ENCODE measurements at regions not wholly inside any gene's neighbourhood (a gene's known extent, or its start where the extent isn't known, plus 50 kb on each side); places are given as distances from the start of the nearest gene placed in this dataset.

GRCh38 chr2:161004379-161004778, 155.8 kb upstream of the TANK start:
- no peak overlapping the region for H3K27ac Mint-ChIP-seq (ENCODE audit: unreplicated experiment)
- no peaks in the 10 kb centered on the region for H3K36me3 Mint-ChIP-seq (ENCODE audit: low read depth)
- no peaks in the 10 kb centered on the region for H3K27me3 Mint-ChIP-seq (ENCODE audit: low read depth)
- no peaks in the 10 kb centered on the region for H3K9me3 Mint-ChIP-seq (ENCODE audit: low read depth)
- no peak overlapping the region for H3K4me3 Mint-ChIP-seq (ENCODE audit: unreplicated experiment)
- no peaks in the 10 kb centered on the region for H3K4me1 Mint-ChIP-seq (ENCODE audit: low read depth)
- no peak for DNase-seq (ENCODE audit: low spot score)
- peak; percentile 80 for TF ChIP-seq CTCF (IDR thresholded peaks at IDR 0.05)

- no peak for DNase-seq (ENCODE audit: low spot score)
- TF ChIP-seq CTCF (IDR thresholded peaks at IDR 0.05) = no peak
- H3K27me3 Mint-ChIP-seq (ENCODE audit: low read depth) = no peaks in the 10 kb centered on the region
- H3K4me3 Mint-ChIP-seq (ENCODE audit: unreplicated experiment) = no peak overlapping the region
- no peaks in the 10 kb centered on the region for H3K9me3 Mint-ChIP-seq (ENCODE audit: low read depth)
- no peaks in the 10 kb centered on the region for H3K4me1 Mint-ChIP-seq (ENCODE audit: low read depth)
- H3K27ac Mint-ChIP-seq (ENCODE audit: unreplicated experiment) = no peak overlapping the region
- H3K36me3 Mint-ChIP-seq (ENCODE audit: low read depth) = no peaks in the 10 kb centered on the region
Observed at GRCh38 chr2:161005170-161005569, 155.1 kb upstream of the TANK start.

GRCh38 chr2:161008311-161008710, 151.9 kb upstream of the TANK start:
- Mint-ChIP-seq H3K27me3 (ENCODE audit: low read depth) (peaks cover 3% of the 10 kb centered on the region), H3K4me1 (ENCODE audit: low read depth) (no peaks in the 10 kb centered on the region), H3K36me3 (ENCODE audit: low read depth) (peaks cover 2% of the 10 kb centered on the region), H3K27ac (ENCODE audit: unreplicated experiment) (no peak overlapping the region), H3K9me3 (ENCODE audit: low read depth) (no peaks in the 10 kb centered on the region), H3K4me3 (ENCODE audit: unreplicated experiment) (no peak overlapping the region)
- TF ChIP-seq CTCF (IDR thresholded peaks at IDR 0.05) = no peak
- no peak for DNase-seq (ENCODE audit: low spot score)

- Mint-ChIP-seq H3K9me3 (ENCODE audit: low read depth) (peaks cover 14% of the 10 kb centered on the region), H3K4me1 (ENCODE audit: low read depth) (no peaks in the 10 kb centered on the region), H3K27ac (ENCODE audit: unreplicated experiment) (no peak overlapping the region), H3K4me3 (ENCODE audit: unreplicated experiment) (no peak overlapping the region), H3K36me3 (ENCODE audit: low read depth) (peaks cover 11% of the 10 kb centered on the region), H3K27me3 (ENCODE audit: low read depth) (peaks cover 4% of the 10 kb centered on the region)
- TF ChIP-seq CTCF (IDR thresholded peaks at IDR 0.05) = no peak
- no peak for DNase-seq (ENCODE audit: low spot score)
Observed at GRCh38 chr2:161010503-161011015, 149.7 kb upstream of the TANK start.

GRCh38 chr2:161017780-161018470, 142.3 kb upstream of the TANK start:
- Mint-ChIP-seq H3K9me3 (ENCODE audit: low read depth) (peaks cover 22% of the 10 kb centered on the region), H3K27ac (ENCODE audit: unreplicated experiment) (no peak overlapping the region), H3K4me3 (ENCODE audit: unreplicated experiment) (no peak overlapping the region), H3K4me1 (ENCODE audit: low read depth) (no peaks in the 10 kb centered on the region), H3K36me3 (ENCODE audit: low read depth) (peaks cover 11% of the 10 kb centered on the region), H3K27me3 (ENCODE audit: low read depth) (peaks cover 4% of the 10 kb centered on the region)
- no peak for DNase-seq (ENCODE audit: low spot score)
- TF ChIP-seq CTCF (IDR thresholded peaks at IDR 0.05) = no peak
